GM18873 (cell line): ENCODE measurements at regions not wholly inside any gene's neighbourhood (a gene's known extent, or its start where the extent isn't known, plus 50 kb on each side); places are given as distances from the start of the nearest gene placed in this dataset.

Experiments used
- ATAC-seq: cut with Tn5 transposase; IDR thresholded peaks from one replicate; pipeline ENCODE4 v1.9.1; 2021; ENCODE audit warnings: mild to moderate bottlenecking, moderate library complexity, moderate number of reproducible peaks; ENCODE audit not compliant: unreplicated experiment, low FRiP score

DNA sequence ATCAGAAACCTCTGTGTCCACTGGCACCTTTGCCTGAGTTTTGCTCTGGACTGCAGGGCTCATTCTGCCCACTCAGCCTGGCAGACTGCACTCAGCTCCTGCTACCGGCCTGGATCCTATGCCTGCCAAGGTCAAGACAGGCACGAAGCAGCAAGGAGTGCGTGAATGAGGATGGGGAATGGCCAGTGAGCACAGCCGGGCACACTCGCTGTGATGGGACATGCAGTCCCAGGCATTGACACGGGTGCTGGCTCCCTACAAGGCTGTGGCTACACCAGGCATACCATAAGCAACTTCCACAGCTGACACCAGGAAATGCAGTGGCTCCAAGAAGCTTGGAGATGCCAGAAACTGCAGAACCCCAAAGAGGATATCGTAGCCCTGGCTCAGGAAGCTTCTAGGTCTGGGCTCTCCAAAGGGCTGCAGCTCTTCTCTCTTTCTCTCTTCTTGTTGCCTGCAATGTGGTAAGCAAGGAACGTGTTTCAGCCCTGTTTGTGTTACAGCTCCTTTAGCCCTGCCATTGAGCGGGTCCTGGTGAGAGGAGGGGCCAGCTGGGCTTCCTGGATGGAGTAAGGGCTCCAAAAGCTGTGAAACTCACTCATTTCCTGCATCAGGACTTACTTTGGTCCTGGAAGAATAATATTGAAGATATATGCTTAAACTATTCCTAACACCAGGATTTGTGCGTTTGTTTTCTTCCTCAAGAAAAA is 832.6 kb upstream of the SLITRK5 start:
- no peak for ATAC-seq

DNA sequence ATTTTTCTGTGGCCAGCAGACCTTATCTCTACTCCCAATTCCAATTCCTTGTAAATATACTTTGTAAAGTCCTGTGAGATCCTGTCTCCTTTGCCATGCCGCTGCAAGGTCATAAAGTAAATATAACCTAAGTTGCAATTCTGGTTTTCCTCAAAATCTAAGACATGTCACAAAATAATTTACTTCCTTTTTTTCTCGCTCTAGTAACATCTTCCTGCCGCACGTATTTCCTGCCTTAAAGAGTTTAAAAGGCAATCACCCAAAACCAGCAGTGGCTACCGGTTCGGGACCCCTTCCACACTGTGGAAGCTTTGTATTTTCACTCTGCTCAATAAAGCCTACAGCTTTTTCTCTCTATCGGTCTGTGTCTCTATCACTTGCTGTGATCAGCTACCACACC is 832.0 kb upstream of the SLITRK5 start:
- ATAC-seq: no peak

GRCh38 chr13:86840250-86841191 is 830.6 kb upstream of the SLITRK5 start:
- ATAC-seq: no peak

- no peak for ATAC-seq
Observed at GRCh38 chr13:86841264-86841663, 829.9 kb upstream of the SLITRK5 start.

DNA sequence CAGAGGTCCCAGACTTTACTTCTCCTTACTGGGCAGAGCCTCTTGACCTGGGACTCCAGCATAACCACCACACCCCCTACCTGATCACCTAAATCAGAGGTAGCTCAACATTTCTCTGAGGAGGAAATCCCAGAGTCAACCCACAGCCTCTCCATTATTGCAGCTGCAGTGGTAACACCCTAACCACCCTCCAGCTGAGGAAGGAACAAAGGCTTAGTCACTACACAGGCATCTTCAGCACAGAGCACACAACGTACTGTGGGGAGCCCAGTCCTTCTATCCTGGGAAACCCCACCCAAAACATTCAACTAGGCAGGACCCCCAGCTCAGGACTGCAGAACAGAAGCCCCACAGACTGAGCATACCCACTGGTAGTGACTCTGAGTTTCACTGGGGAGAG is 824.7 kb upstream of the SLITRK5 start:
- ATAC-seq: no peak

- ATAC-seq: no peak
Observed at GRCh38 chr13:86848716-86849115, 822.5 kb upstream of the SLITRK5 start.

GRCh38 chr13:86856991-86857390 is 814.2 kb upstream of the SLITRK5 start:
- ATAC-seq: no peak

- ATAC-seq: no peak
Observed at GRCh38 chr13:86858216-86858615, 813.0 kb upstream of the SLITRK5 start.

GRCh38 chr13:86862137-86862536 is 809.0 kb upstream of the SLITRK5 start:
- no peak for ATAC-seq

- ATAC-seq: no peak
Observed at GRCh38 chr13:86864376-86864775, 806.8 kb upstream of the SLITRK5 start.

- ATAC-seq: no peak
Observed at GRCh38 chr13:86870444-86870843, 800.7 kb upstream of the SLITRK5 start.

DNA sequence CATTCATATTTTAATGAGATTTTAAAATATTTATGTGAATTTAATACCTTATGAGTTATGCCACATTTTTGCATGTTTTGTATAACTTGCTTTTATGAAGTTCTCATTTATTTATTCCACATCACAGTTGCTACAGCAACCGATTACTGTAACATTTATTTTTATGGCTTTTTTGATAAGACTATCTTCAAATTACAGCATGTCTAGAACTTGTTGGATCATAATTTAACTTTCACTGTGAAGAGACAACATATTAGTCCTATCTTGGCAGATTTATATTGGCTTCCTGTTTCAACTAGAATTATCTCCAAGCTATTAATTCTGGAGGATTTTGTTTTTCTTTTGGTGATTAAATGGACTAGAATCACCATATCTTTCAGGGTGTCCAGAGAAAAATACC is 793.7 kb upstream of the SLITRK5 start:
- ATAC-seq: no peak

DNA sequence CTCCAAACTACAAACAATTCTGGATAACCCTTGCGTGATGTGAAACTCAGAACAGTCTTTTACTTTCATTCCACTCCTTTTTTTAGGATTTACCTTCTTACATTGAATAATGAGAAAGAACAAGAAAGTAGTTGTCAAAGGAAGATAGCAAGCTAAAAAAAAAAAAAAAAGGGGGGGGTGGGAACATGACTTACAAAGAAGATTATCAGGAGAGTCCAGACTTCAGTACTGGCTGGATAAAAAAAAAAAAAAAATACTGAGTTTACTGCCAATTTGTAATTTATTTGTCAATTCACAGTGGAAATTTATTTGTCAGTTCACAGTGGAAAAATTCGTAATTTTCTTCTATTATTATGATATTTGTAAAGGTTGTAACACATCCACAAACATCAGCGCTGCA is 792.4 kb upstream of the SLITRK5 start:
- no peak for ATAC-seq

DNA sequence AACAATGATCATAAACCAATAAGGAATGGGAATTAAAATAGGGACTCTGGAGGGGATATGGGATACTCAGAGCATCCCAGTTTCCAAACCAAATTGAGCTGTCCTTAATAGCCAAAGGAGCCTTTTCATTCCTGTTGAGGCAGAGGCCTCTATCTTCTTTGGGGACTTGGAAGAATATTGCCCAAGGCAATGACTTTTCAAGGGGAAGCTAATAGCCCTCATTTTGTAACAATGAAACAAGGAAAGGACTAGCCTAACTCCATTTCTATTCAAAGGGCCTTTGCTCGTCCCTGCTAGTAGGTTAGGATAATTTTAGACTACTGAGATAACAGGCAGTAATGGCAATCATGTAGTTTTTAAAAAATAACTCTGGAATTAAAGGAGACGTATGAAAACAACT is 789.8 kb upstream of the SLITRK5 start:
- no peak for ATAC-seq

DNA sequence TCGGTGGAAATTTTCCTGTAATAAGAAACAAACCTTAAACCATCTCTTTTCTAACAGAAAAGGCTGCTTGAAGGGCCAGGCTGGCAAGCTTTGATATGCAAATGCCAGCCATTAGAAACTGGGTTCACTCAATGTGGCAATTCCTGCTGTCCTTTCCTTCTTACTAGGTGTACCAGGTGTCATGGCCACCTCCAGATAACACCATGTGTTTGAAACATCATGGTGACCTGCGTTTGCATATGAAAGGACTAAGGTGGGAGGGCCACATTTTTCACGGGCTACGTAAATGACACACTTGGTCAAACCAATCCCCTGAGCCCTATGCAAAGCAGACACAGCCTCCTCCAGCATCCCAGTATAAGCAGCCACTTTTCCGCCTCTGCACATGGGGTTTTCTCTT is 789.1 kb upstream of the SLITRK5 start:
- ATAC-seq: no peak

DNA sequence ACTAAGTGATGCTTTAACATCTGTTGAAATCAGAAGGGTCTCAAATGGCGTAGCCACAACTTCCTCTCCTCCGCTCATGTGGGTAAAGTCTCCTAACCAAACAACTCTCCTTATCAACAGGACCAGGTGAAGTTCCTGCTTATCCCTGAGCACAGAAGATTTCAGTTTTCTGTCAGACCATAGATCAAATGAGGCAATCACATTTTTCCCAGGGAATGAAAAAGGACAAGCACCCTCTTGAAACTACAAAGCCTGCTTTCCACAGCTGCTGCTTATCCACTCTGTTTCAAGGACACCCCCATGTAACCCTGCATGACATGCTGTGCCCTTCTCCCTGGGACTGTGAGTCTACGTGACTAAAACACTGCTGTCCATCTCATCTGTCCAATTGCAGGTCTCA is 788.3 kb upstream of the SLITRK5 start:
- ATAC-seq: no peak

- no peak for ATAC-seq
Observed at GRCh38 chr13:86892330-86892729, 778.8 kb upstream of the SLITRK5 start.

DNA sequence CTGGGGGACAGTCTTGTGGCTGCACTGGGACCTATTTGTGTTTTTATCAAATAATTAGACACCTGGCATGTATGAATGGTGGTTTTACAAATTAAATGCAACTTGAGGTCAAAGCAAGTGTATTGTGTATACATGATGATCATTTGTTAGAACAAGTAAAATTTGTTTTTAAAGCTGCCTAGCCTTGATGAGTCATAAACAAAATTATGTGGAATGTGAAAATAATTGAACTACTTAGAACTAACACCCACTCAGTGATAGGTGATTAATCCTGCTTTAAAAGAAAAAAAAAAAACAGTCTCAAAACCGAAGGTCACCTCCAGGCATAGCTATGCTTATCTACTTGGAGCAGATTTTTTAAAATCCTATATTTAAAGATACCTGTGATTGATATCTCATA is 770.3 kb upstream of the SLITRK5 start:
- no peak for ATAC-seq

DNA sequence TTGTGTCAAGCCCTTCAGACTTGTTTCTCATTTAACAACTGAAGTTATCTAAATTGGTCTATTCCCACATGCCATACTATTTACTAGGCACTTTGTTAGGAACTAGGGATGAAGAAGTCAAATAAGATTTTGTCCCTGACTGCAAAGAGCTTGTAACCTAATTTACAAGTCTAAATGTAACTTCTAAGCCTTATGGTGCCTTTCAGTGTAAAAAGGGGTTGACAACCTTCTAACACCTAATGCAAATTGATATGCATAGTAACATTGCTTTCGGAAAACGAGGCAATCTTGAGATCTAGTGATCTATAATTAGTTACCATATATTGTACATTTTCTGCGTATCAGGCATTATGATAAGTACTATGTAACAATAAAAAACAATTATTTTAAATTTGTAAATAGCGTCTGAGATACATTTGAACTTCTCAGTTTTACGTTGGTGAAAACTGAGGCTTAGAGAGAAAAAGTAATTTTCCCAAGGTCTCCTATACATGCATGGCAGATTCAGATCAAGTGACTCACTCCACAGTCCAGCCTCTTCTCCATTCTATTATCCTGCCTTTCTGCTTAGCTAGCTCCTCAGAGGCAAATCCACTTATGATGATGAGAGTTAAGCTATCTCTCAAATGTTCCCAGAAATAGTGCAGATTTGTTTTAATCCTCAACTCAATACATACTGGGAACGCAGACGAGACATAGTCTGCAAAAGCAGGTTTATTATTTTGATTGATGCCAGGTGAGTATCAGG is 764.9 kb upstream of the SLITRK5 start:
- ATAC-seq: no peak

- no peak for ATAC-seq
Observed at GRCh38 chr13:86907156-86907555, 764.0 kb upstream of the SLITRK5 start.

- no peak for ATAC-seq
Observed at GRCh38 chr13:86909318-86909717, 761.9 kb upstream of the SLITRK5 start.
